ENCODE measurements at regions not wholly inside any gene's neighbourhood (a gene's known extent, or its start where the extent isn't known, plus 50 kb on each side); places are given as distances from the start of the nearest gene placed in this dataset.
"Not testable (repeated sequence)": the region's sequence is repeated elsewhere in the genome, so short reads cannot be mapped to it uniquely, and the experiment has no call there.

DNA sequence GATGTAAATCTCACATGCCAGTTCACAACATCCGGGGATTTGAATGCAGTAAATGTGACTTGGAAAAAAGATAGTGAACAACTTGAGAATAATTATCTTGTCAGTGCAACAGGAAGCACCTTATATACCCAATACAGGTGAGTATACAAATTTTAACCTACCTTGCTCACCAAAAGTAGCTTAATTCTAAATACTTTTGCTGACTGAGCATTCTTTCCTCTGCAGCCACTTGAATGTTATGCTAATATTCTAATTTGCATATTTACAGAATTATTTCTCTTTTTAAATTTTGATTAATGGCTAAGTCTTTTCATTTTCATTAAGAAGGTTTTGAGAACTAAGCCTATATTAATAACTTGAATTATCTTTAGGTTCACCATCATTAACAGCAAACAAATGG is 371.8 kb downstream of the SRGAP2C start:
- TF ChIP-seq, protein P1, sequence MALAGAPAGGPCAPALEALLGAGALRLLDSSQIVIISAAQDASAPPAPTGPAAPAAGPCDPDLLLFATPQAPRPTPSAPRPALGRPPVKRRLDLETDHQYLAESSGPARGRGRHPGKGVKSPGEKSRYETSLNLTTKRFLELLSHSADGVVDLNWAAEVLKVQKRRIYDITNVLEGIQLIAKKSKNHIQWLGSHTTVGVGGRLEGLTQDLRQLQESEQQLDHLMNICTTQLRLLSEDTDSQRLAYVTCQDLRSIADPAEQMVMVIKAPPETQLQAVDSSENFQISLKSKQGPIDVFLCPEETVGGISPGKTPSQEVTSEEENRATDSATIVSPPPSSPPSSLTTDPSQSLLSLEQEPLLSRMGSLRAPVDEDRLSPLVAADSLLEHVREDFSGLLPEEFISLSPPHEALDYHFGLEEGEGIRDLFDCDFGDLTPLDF (CRISPR knock-in tag; IDR thresholded peaks at IDR 0.05) = not testable (repeated sequence)
- TF ChIP-seq, protein P2, sequence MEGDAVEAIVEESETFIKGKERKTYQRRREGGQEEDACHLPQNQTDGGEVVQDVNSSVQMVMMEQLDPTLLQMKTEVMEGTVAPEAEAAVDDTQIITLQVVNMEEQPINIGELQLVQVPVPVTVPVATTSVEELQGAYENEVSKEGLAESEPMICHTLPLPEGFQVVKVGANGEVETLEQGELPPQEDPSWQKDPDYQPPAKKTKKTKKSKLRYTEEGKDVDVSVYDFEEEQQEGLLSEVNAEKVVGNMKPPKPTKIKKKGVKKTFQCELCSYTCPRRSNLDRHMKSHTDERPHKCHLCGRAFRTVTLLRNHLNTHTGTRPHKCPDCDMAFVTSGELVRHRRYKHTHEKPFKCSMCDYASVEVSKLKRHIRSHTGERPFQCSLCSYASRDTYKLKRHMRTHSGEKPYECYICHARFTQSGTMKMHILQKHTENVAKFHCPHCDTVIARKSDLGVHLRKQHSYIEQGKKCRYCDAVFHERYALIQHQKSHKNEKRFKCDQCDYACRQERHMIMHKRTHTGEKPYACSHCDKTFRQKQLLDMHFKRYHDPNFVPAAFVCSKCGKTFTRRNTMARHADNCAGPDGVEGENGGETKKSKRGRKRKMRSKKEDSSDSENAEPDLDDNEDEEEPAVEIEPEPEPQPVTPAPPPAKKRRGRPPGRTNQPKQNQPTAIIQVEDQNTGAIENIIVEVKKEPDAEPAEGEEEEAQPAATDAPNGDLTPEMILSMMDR (IDR thresholded peaks at IDR 0.05) = not testable (repeated sequence)
- TF ChIP-seq, protein P3, sequence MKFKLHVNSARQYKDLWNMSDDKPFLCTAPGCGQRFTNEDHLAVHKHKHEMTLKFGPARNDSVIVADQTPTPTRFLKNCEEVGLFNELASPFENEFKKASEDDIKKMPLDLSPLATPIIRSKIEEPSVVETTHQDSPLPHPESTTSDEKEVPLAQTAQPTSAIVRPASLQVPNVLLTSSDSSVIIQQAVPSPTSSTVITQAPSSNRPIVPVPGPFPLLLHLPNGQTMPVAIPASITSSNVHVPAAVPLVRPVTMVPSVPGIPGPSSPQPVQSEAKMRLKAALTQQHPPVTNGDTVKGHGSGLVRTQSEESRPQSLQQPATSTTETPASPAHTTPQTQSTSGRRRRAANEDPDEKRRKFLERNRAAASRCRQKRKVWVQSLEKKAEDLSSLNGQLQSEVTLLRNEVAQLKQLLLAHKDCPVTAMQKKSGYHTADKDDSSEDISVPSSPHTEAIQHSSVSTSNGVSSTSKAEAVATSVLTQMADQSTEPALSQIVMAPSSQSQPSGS (CRISPR knock-in tag; IDR thresholded peaks at IDR 0.05; ENCODE audit: borderline replicate concordance, low read depth) = not testable (repeated sequence)
- TF ChIP-seq TCF7 (CRISPR knock-in tag; IDR thresholded peaks at IDR 0.05; ENCODE audit: low read depth) = not testable (repeated sequence)
